Midbrain (tissue), 1 donor: ENCODE measurements at regions not wholly inside any gene's neighbourhood (a gene's known extent, or its start where the extent isn't known, plus 50 kb on each side); places are given as distances from the start of the nearest gene placed in this dataset.
"Not testable (repeated sequence)": the region's sequence is repeated elsewhere in the genome, so short reads cannot be mapped to it uniquely, and the experiment has no call there.

Experiments used
- DNase-seq: peaks from one replicate; lab custom pipeline; 2025; lab: John Stamatoyannopoulos, UW

GRCh38 chr12:68422956-68423574, 90.9 kb upstream of the MDM1 start:
- DNase-seq: no peak

- no peak for DNase-seq
These were observed 93.8 kb upstream of the MDM1 start for GRCh38 chr12:68425998-68426397.

- DNase-seq: no peak
These were observed 96.0 kb upstream of the MDM1 start for GRCh38 chr12:68428211-68428610.

GRCh38 chr12:68428724-68429501, 96.8 kb upstream of the MDM1 start:
- no peak for DNase-seq

GRCh38 chr12:68429696-68430095, 97.5 kb upstream of the MDM1 start:
- no peak for DNase-seq

GRCh38 chr12:68431786-68432185, 99.6 kb upstream of the MDM1 start:
- no peak for DNase-seq

- DNase-seq: no peak
These were observed 100.5 kb upstream of the MDM1 start for GRCh38 chr12:68432622-68433021.

GRCh38 chr12:68434391-68435298, 102.5 kb upstream of the MDM1 start:
- DNase-seq: no peak

GRCh38 chr12:68435299-68435637, 103.1 kb upstream of the MDM1 start:
- no peak for DNase-seq

- DNase-seq: no peak
These were observed 103.7 kb upstream of the MDM1 start for GRCh38 chr12:68435816-68436215.

GRCh38 chr12:68438601-68439000, 106.4 kb upstream of the MDM1 start:
- DNase-seq: no peak

- DNase-seq: no peak
These were observed 107.3 kb upstream of the MDM1 start for GRCh38 chr12:68439368-68440045.

- no peak for DNase-seq
These were observed 108.0 kb upstream of the MDM1 start for GRCh38 chr12:68440068-68440581.

GRCh38 chr12:68441167-68441566, 109.0 kb upstream of the MDM1 start:
- DNase-seq: no peak

GRCh38 chr12:68442353-68442972, 110.3 kb upstream of the MDM1 start:
- not testable (repeated sequence) for DNase-seq

GRCh38 chr12:68443695-68444094, 111.5 kb upstream of the MDM1 start:
- DNase-seq: not testable (repeated sequence)

- DNase-seq: no peak
These were observed 113.7 kb upstream of the MDM1 start for GRCh38 chr12:68445824-68446223.

GRCh38 chr12:68446384-68446783, 114.2 kb upstream of the MDM1 start:
- no peak for DNase-seq

GRCh38 chr12:68446901-68447796, 115.0 kb upstream of the MDM1 start:
- no peak for DNase-seq

GRCh38 chr12:68447797-68448260, 115.7 kb upstream of the MDM1 start:
- no peak for DNase-seq
